ENCODE measurements at regions not wholly inside any gene's neighbourhood (a gene's known extent, or its start where the extent isn't known, plus 50 kb on each side); places are given as distances from the start of the nearest gene placed in this dataset.

DNA sequence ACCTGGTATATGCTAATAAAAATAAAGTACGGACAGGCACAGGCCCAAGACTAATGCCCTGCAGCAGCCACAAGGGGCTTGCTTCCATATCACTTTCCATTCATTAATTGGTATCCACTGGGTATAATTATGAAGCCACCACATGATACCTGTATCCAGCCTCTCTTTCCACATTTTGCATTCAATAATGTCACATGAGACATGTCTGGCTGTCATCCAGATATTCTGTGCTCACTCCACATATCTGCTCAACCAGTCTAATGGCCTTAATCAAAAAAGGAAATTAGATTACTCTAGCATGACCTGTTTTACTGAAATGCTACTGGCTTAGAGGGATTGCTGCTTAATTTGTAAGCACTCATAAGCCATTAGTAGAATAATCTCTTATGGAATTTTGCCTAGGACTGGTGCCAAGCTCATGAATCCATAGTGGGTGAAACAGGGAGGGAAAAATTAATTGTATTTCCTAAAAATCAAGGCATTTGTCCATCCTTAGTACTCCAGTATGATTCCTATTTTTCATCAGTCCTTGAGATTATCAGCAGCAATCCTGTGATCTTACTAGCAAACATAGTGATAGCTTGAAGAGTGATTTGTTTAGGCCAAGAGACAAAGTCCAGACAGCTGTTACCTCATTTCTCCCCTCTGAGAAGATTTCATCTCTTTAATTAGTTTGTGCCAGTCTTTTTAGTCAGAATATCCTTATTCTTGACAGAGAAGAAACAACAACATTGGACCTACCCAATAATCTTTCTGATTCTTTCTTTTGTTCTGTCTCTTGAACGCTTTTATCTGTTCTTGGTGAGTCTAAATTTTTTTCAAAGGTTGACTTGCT is 119.2 kb upstream of the ABCA1 start:
- no peak for TF ChIP-seq ZNF394 (tag by site-specific recombination; IDR thresholded peaks at IDR 0.05; ENCODE audit: borderline replicate concordance)
- no peak for TF ChIP-seq ZBTB7A (tag by site-specific recombination; IDR thresholded peaks at IDR 0.05; ENCODE audit: low read depth)
- TF ChIP-seq ZNF140 (tag by site-specific recombination; IDR thresholded peaks at IDR 0.05), result no peak
